Stimulated activated CD8-positive, alpha-beta memory T cell treated with anti-CD3 and anti-CD28 coated beads, Interleukin-7, amount 100 ng/mL, for 4 hours (primary cell): ENCODE measurements at regions not wholly inside any gene's neighbourhood (a gene's known extent, or its start where the extent isn't known, plus 50 kb on each side); places are given as distances from the start of the nearest gene placed in this dataset.
A peak's percentile ranks its signal among the peaks of the same experiment; 100 is the strongest.
"Not testable (repeated sequence)": the region's sequence is repeated elsewhere in the genome, so short reads cannot be mapped to it uniquely, and the experiment has no call there.

Experiments used
- DNase-seq, 2 donors: peaks; one replicate each; pipeline ENCODE4 v3.0.0-alpha.2; 2020; ENCODE audit warnings: low read depth in 2 of 2

- DNase-seq = no peak
Measured at GRCh38 chr6:43999628-44000027, 127.6 kb downstream of the MRPL14 start.

DNA sequence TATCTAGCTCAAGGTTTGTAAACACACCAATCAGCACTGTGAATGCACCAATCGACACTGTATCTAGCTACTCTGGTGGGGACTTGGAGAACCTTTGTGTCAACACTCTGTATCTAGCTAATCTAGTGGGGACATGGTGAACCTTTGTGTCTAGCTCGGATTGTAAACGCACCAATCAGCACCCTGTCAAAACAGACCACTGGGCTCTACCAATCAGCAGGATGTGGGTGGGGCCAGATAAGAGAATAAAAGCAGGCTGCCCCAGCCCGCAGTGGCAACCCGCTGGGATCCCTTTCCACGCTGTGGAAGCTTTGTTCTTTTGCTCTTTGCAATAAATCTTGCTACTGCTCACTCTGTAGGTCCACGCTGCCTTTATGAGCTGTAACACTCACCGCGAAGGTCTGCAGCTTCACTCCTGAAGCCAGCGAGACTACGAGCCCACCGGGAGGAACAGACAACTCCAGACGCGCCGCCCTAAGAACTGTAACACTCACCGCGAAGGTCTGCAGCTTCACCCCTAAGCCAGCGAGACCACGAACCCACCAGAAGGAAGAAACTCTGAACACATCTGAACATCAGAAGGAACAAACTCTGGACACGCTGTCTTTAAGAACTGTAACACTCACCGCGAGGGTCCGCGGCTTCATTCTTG lies 128.5 kb downstream of the MRPL14 start:
- DNase-seq = not testable (repeated sequence)

GRCh38 chr6:43997990-43998585 lies 129.2 kb downstream of the MRPL14 start:
- not testable (repeated sequence) for DNase-seq

GRCh38 chr6:43997345-43997677 lies 129.9 kb downstream of the MRPL14 start:
- no peak for DNase-seq

- DNase-seq = no peak
Measured at GRCh38 chr6:43996618-43997344, 130.5 kb downstream of the MRPL14 start.

GRCh38 chr6:43995137-43995536 lies 132.1 kb downstream of the MRPL14 start:
- DNase-seq = no peak

DNA sequence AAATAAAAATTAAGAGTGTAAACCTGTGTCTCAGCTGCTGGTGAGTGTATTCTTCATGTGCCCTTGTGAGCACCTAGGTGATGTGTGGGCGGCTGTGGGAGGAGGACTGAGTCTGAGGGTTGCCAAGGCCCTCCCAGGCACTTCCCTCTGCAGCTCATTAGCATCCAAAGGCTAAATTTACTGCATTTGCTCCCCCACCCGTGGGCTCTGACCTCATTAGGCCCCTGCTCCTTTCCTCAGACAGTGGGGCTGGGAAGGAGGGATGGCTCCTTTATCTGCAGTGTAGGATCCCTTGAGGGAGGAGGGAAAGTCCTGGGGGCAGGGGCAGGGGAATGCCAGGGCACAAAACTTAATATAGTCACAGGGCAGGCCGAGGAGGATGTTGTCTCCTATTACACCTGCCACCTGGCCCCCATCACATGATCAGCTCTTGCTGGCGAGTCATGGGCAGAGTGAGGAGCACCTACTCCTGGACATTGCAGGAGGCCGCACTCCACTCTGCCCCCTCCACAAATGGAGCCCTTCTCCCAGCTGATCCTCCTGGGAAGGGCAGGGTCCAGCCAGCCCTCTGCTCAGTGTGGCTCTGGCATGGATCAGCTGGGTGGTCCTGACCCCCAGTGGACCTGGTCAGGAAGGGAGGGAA lies 133.2 kb downstream of the MRPL14 start:
- peak; percentile 10 to 37 for DNase-seq

DNA sequence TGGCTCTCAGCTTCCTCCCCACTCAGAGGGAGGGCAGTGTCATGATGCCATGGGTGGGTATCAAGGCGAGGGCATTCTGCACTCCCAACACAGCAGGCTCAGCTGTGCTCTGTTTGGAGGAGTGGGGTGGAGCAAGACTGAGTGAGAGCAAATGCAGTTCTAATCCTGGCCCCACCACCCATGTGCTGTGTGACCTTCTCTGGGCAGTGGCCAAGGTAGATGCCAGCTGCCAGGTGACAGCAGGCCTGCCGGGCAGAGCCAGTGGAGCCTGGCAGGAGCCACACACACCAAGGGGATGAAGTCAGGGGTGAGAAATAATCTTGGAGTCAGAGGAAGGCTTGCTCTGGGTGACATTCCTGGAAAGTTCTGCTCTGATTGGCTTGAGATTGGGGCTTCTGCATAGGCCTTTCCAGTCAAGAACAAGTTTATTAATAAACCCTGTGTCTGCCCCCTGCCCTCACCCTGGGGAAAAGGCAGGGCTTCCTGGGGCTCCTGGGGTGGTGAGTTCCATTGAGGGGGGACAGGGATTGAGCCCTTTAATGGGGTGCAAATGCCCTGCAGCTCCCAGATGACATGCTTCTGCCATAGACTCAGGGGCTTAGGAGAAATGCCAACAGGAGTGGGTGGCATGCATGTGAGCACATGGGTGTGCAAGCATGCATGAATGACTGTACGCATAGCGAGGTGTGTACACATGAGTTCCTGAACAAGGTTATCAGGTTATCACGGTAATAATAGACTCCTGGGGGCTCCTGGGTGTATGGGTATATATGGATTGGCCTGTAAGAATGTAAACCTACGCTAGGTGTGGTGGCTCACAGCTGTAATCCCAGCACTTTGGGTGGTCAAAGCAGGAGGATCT lies 134.2 kb downstream of the MRPL14 start:
- DNase-seq = no peak

- DNase-seq = no peak
Measured at GRCh38 chr6:43992126-43992663, 135.1 kb downstream of the MRPL14 start.

DNA sequence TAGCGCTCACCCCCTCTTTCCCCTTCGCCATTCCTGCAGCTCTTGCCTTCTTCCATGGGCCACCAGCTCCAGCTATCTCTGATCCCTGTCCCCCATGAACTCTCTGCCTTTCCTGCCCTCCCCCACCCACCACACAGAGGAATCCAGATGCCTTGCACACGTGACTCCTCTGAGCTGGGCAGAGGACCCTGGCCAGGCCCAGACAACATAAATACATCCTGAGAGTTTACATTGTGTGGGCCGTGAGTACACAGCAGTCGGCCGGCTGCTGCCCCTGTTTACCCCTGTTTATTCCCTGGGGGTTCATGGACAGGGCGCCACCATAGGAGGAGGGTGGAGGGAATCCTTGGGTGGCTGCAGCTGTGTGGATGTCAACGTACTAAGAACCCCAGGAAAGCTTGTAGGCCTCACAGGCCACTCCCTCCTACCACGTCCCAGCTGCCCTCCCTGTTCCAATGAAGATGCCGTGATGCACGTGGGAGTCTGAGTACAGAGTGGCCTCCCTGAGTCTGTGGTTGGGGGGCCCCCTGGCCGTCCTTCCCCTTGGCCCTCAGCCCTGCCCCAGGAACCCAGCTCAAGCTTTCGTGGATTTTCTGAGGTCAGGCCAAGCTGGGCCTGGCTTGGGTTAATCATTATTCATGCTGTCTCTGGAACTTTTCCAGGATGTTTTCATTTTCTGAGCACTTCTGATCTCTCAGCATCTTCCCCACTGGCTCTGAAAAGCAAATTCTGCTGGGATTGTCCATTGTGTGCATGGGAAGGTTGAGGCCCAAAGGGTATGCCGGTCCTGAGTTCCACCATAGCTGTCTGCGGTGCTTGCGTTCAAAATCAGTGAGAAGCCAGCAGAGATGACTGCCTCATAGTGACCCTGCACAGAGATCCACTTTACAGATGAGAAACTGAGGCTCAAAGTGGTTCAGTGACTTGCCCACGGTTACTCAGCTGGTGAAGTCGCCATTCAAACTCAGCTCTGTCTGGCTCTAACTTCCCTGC lies 136.3 kb downstream of the MRPL14 start:
- no peak for DNase-seq

- DNase-seq = no peak
Measured at GRCh38 chr6:43990275-43990626, 137.0 kb downstream of the MRPL14 start.

GRCh38 chr6:43989581-43990146 lies 137.6 kb downstream of the MRPL14 start:
- DNase-seq = no peak

DNA sequence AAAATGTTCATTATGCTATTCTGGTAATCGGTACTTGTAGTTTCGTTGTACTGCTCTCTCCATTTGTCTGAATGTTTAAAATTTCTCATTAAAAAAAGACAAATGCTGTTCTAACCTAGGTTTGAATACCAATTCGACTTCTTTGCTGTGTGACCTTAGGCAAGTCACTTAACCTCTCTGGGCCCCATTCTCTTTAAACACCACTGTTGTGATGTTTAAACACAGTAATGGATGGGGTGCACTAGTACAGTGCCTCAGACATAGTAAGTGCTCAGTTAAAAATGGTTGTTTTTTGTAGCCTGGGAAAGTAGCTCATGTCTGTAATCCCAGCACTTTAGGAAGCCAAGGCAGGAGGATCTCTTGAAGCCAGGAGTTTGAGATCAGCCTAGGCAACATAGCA lies 138.5 kb downstream of the MRPL14 start:
- DNase-seq = no peak

DNA sequence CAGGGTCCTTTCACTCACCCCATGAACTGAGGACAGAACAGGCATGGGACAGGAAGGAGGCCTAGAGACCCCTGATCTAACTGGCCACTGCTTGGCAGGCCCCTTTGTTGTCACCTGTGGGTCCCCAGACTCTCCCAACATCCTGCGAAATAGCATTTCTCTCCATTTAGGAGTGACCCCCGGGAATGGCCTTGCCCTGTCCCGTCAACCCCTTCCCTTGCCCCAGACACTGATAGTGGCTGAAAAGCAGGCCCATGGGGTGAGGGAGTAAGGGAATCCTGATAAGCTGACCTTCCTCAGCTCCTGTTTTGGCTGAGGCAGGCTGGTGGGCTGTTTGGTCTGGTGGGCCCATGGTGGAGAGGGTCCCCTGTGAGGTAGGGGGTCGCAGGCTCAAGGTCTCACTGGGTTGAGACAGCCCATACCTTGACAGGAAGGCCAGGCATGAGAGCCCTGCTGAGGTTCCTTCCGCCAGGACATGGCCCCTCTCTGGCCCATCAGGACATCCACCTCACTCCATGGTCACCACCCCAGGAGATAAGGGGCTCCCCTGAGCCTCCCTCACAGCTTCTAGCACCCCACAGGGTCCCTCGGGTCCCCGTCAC lies 139.3 kb downstream of the MRPL14 start:
- DNase-seq = no peak

DNA sequence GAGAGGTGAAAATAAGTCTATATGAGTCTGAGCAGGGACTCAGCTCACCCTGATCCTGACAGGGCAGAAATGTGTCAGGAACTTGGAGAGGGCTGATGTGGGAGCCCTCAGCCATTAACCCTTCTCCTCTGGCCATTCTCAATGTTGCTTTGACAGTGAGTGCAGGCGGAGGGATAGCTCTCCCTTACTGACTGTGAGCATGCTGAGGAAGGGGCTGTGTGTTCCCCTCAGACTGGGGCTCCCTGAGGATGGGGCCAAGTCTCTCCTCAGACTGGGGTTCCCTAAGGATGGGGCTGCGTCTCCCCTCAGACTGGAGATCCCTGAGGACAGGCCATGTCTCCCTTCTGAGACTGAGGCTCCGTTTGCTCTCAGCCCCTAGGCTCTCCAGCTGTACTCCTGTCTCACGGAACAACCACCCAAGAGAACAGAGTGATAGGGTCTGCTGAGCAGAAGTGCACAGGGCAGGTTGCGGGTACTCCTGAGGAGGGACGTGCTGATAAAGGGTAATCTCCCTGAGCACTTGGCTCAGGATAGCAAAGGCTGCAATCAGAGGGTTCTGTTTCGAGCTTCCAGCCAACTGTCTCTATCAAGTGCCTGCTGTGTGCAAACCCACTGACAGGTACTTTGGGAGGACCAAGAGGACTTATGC lies 141.0 kb downstream of the MRPL14 start:
- DNase-seq = no peak

GRCh38 chr6:43985329-43985728 lies 141.9 kb downstream of the MRPL14 start:
- DNase-seq = no peak

DNA sequence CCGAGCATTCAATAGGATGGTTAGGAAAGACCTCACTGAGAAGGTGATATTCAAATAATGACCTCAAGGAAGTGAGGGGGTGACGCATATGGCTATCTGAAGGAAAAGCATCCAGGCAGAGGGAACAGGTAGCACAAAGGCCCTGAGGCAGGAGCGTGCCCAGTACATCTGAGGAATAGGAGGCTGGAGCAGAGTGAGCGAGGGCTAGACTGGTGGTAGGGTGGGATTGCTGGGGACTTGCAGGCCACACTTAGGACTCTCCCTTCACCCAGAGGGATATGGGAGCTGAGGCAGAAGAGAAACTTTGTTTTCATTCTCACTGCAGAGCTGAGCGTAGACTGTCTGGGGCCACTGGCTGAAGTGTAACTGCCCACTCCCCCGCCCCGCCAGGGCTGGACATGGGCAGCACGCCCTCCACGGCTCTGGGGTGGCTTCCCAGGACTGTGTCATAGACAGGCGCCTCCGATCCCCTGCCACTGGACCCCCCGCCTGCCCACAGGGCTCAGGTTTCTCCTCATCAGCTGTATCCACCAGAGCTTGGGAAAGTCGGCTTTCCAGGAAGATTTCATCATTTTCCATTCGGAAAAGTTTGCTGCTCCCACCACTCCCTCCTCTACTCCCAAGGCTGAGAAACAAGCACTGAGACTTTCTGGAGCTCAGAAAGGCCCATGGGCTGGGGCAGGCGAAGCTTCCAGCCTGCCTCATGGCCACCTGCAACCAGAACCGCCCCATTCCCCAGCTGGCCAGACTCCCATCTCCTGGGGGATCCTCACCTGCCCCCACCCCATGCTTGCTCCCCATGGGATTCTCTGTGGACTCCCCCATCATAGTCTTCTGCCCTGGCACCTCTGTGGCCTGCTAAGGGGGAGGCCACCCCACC lies 142.6 kb downstream of the MRPL14 start:
- no peak for DNase-seq

DNA sequence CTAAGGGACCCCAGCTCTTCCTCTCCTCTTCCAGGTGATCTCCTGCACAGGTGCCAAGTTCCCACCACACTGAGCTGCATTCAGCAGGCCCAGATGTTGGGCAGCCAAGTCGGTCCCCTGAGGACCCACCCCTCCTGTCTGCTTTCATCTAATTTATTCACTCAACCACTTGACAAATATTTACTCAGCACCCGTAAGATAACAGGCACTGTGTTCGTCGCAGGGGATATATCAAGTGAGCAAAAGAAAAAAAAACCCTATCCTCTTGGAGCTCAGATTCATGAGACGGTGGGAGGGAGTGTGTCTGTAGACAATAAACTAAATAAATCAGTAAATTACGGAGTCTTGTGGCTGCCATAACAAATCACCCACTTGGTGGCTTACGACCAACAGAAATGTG lies 143.6 kb downstream of the MRPL14 start:
- no peak for DNase-seq
